IMR-90 (cell line): ENCODE measurements at regions not wholly inside any gene's neighbourhood (a gene's known extent, or its start where the extent isn't known, plus 50 kb on each side); places are given as distances from the start of the nearest gene placed in this dataset.

Experiments used
- ATAC-seq: fragments of 200-7000 bp; cut with Tn5 transposase; 2 replicates; pipeline ENCODE4 v1.9.1; 2020; ENCODE audit warnings: low read depth, mild to moderate bottlenecking, moderate library complexity
- BruUV-seq: library from RNA; stranded (reverse); fragments of 400-500 nt; replicated peaks from 2 replicates; lab custom pipeline; 2021; lab: Mats Ljungman, UMichigan
- CTCF ChIA-PET: fragments of 300-600 bp; formaldehyde crosslinking; extraction: SDS; loops from one replicate; lab custom pipeline; 2021; ENCODE audit warnings: antibody characterized with exemption; lab: Yijun Ruan, JAX
- POLR2A ChIA-PET: fragments of 300-600 bp; sonication (Branson Sonifier 250); formaldehyde crosslinking; loops from one replicate; lab custom pipeline; 2022; ENCODE audit warnings: antibody characterized with exemption; ENCODE audit not compliant: unreplicated experiment; lab: Charles Lee
- DNase-seq: peaks from one replicate; pipeline ENCODE4 v3.0.0; 2013
- H2AFZ ChIP-seq: replicated peaks from 2 replicates; pipeline ENCODE3; 2013; ENCODE audit warnings: low read length, mild to moderate bottlenecking; ENCODE audit not compliant: poor library complexity
- H2AK5ac ChIP-seq: 2 replicates; pipeline ENCODE4 v1.6.1; 2013; ENCODE audit warnings: low read depth, low read length, inconsistent platforms
- H2AK9ac ChIP-seq: replicated peaks from 2 replicates; pipeline ENCODE3; 2013; ENCODE audit warnings: mild to moderate bottlenecking, low read depth, low read length, moderate library complexity; ENCODE audit not compliant: poor library complexity
- H2BK120ac ChIP-seq: 2 replicates; pipeline ENCODE4 v1.6.1; 2013; ENCODE audit warnings: low read depth, low read length, inconsistent platforms
- H2BK15ac ChIP-seq: 3 replicates; pipeline ENCODE4 v1.6.1; 2013; ENCODE audit warnings: low read depth, low read length, inconsistent platforms
- H2BK20ac ChIP-seq: 2 replicates; pipeline ENCODE4 v1.6.1; 2013; ENCODE audit warnings: low read depth, mild to moderate bottlenecking, inconsistent platforms, low read length, moderate library complexity
- H2BK5ac ChIP-seq: 2 replicates; pipeline ENCODE4 v1.6.1; 2013; ENCODE audit warnings: mild to moderate bottlenecking, low read depth, low read length, inconsistent platforms; ENCODE audit not compliant: poor library complexity, severe bottlenecking
- H3K14ac ChIP-seq: replicated peaks from 2 replicates; pipeline ENCODE4 v1.6.1; 2013; ENCODE audit warnings: low read depth, low read length, inconsistent platforms
- H3K18ac ChIP-seq: 2 replicates; pipeline ENCODE4 v1.6.1; 2013; ENCODE audit warnings: low read depth, low read length, control low read depth
- H3K23ac ChIP-seq: 2 replicates; pipeline ENCODE4 v1.6.1; 2013; ENCODE audit warnings: low read depth, low read length, inconsistent platforms
- H3K27ac ChIP-seq: 2 replicates; pipeline ENCODE4 v1.5.1; 2013; ENCODE audit warnings: mild to moderate bottlenecking, control low read depth, low read length; ENCODE audit not compliant: insufficient read depth
- H3K27me3 ChIP-seq: 2 replicates; pipeline ENCODE4 v1.6.1; 2013; ENCODE audit warnings: low read length; ENCODE audit not compliant: control insufficient read depth, insufficient read depth
- H3K36me3 ChIP-seq: 2 replicates; pipeline ENCODE4 v1.6.1; 2013; ENCODE audit warnings: low read length, mixed read lengths; ENCODE audit not compliant: control insufficient read depth, insufficient read depth
- H3K4ac ChIP-seq: 2 replicates; pipeline ENCODE4 v1.6.1; 2013; ENCODE audit warnings: low read depth, low read length, inconsistent platforms
- H3K4me1 ChIP-seq: 2 replicates; pipeline ENCODE4 v1.6.1; 2013; ENCODE audit warnings: low read length, mixed read lengths; ENCODE audit not compliant: control insufficient read depth, insufficient read depth
- H3K4me2 ChIP-seq: 2 replicates; pipeline ENCODE4 v1.6.1; 2013; ENCODE audit warnings: low read depth, mild to moderate bottlenecking, control low read depth, low read length, moderate library complexity
- H3K4me3 ChIP-seq: 2 replicates; pipeline ENCODE4 v1.5.1; 2013; ENCODE audit warnings: low read depth, mild to moderate bottlenecking, control low read depth, low read length, moderate library complexity; ENCODE audit not compliant: insufficient read depth
- H3K56ac ChIP-seq: 2 replicates; pipeline ENCODE4 v1.6.1; 2013; ENCODE audit warnings: low read length, inconsistent platforms; ENCODE audit not compliant: insufficient read depth; ENCODE audit errors: extremely low read depth
- H3K79me1 ChIP-seq, 2 experiments: 2 replicates each; pipeline ENCODE4 v1.6.1; 2013; ENCODE audit warnings: low read length in 2 of 2, inconsistent platforms in 1 of 2, low read depth in 1 of 2
- H3K9ac ChIP-seq: 2 replicates; pipeline ENCODE4 v1.6.1; 2013; ENCODE audit warnings: low read depth, low read length, control low read depth
- H3K9me1 ChIP-seq: 2 replicates; pipeline ENCODE4 v1.6.1; 2013; ENCODE audit warnings: low read length, inconsistent platforms; ENCODE audit not compliant: insufficient read depth
- H3K9me3 ChIP-seq: 2 replicates; pipeline ENCODE4 v1.6.1; 2013; ENCODE audit warnings: low read length; ENCODE audit not compliant: control insufficient read depth, insufficient read depth
- H4K20me1 ChIP-seq: 2 replicates; pipeline ENCODE4 v1.6.1; 2013; ENCODE audit warnings: low read length, inconsistent platforms; ENCODE audit not compliant: insufficient read depth
- H4K5ac ChIP-seq: 2 replicates; pipeline ENCODE4 v1.6.1; 2013; ENCODE audit warnings: mild to moderate bottlenecking, low read depth, low read length, control low read depth
- H4K8ac ChIP-seq, 2 experiments: 2 replicates each; pipeline ENCODE4 v1.6.1; 2013; ENCODE audit warnings: low read depth in 2 of 2, low read length in 2 of 2, control low read depth in 1 of 2, inconsistent platforms in 1 of 2
- H4K91ac ChIP-seq: 2 replicates; pipeline ENCODE4 v1.6.1; 2013; ENCODE audit warnings: low read depth, low read length, inconsistent platforms; ENCODE audit not compliant: insufficient read depth
- MXI1 ChIP-seq: IDR thresholded peaks from 2 replicates; pipeline ENCODE4 v1.6.1; 2012; ENCODE audit warnings: low read depth, mild to moderate bottlenecking, low read length, moderate library complexity, borderline replicate concordance
- POLR2A ChIP-seq: IDR thresholded peaks from 2 replicates; pipeline ENCODE4 v1.6.1; 2012; ENCODE audit warnings: mild to moderate bottlenecking, low read depth, low read length
- WGBS, 2 experiments: methylation state at CpG; one replicate each; pipeline versions ENCODE4 v1.1.5 to v1.1.7; 2013; ENCODE audit warnings: missing lambda C conversion rate in 2 of 2; ENCODE audit not compliant: insufficient read length in 1 of 2; ENCODE audit errors: extremely low coverage in 2 of 2; 5-methylcytosine and 5-hydroxymethylcytosine counted together
- dilution Hi-C: fragments of 300-500 bp; cut with HindIII; formaldehyde crosslinking; loops from one replicate; pipeline ENCODE4 v1.14.3; 2018; ENCODE audit warnings: low sequenced_read_pairs; ENCODE audit not compliant: unreplicated experiment
- in situ Hi-C: fragments of 300-500 bp; cut with MboI; formaldehyde crosslinking; loops from 3 replicates; pipeline ENCODE4 v1.14.3; 2019; ENCODE audit warnings: low sequenced_read_pairs, inconsistent platforms, mixed read lengths
- intact Hi-C: fragments of 100-400 bp; cut with micrococcal nuclease; formaldehyde crosslinking; loops from 2 replicates; pipeline ENCODE4 v1.10.0; 2022
- TF ChIP-seq, protein P1 (sequence below): fragments of 150-350 bp; IDR thresholded peaks from 2 replicates; pipeline ENCODE4 v1.6.1; 2016; ENCODE audit warnings: low read depth, mild to moderate bottlenecking, low read length, moderate library complexity, borderline replicate concordance

DNA sequence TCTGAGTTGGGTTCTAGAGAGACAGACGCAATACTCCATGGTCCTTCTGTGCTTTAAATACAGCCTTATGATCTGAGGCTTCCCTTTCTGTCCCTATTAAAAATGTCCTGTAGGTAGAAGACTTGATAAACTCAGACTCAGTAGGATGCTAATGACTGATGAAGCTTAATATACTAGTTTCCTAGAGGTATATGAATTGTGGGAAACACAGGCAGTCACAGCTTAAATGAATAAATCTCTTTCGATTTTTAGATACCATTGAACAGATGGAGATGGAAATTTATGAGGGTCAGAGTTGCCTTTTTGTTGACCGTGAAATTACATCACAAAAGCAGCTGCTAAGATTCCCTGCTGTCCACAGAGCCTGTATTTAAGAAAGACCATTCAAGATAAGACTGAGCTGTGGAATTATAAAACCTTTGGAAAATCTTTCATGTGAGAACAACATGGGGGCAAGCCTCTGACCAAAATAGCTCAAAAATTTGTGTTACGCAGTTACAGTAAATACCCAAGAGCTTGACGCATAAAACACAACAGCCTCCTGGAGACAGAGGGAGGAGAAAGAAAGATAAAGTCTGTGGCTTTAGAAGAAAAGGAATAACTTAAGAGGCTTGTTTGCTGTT lies 172.3 kb downstream of the AASDHPPT start:
- Histone ChIP-seq H2AK5ac (no peak overlapping the region), H2BK5ac (no peak overlapping the region), H2BK20ac (no peak overlapping the region), H2BK120ac (no peak overlapping the region), H3K23ac (no peak overlapping the region), H3K56ac (no peak overlapping the region), H2AFZ (no peak overlapping the region), H3K27me3 (no peaks in the 10 kb centered on the region), H4K5ac (no peak overlapping the region), H3K9me3 (no peaks in the 10 kb centered on the region), H3K9ac (no peak overlapping the region), H2BK15ac (no peak overlapping the region), H3K14ac (no peak overlapping the region), H3K36me3 (no peaks in the 10 kb centered on the region), H4K20me1 (no peaks in the 10 kb centered on the region), H3K4me1 (no peaks in the 10 kb centered on the region), H3K27ac (no peak overlapping the region), H4K8ac (no peak overlapping the region), H3K18ac (no peak overlapping the region), H3K9me1 (no peaks in the 10 kb centered on the region), H4K91ac (no peak overlapping the region), H3K4ac (no peak overlapping the region), H3K4me2 (no peak overlapping the region), H3K4me3 (no peak overlapping the region), H3K79me1 (no peaks in the 10 kb centered on the region), H2AK9ac (no peak overlapping the region)
- intact Hi-C loops = no loop called here
- DNase-seq = no peak
- no peak for ATAC-seq
- dilution Hi-C loops = no loop called here
- no TSS peak for BruUV-seq
- TF ChIP-seq MXI1 (no peak), POLR2A (no peak)
- TF ChIP-seq, protein P1, sequence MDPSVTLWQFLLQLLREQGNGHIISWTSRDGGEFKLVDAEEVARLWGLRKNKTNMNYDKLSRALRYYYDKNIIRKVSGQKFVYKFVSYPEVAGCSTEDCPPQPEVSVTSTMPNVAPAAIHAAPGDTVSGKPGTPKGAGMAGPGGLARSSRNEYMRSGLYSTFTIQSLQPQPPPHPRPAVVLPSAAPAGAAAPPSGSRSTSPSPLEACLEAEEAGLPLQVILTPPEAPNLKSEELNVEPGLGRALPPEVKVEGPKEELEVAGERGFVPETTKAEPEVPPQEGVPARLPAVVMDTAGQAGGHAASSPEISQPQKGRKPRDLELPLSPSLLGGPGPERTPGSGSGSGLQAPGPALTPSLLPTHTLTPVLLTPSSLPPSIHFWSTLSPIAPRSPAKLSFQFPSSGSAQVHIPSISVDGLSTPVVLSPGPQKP = no peak
- WGBS, 2 experiments = no CpG with 5 or more reads among the region's 5 CpGs
- in situ Hi-C loops = no loop called here
- ChIA-PET CTCF (no interaction called here), POLR2A (no interaction called here)
